SU-DHL-6 (cell line): ENCODE measurements at regions not wholly inside any gene's neighbourhood (a gene's known extent, or its start where the extent isn't known, plus 50 kb on each side); places are given as distances from the start of the nearest gene placed in this dataset.

Experiments used
- H2AFZ ChIP-seq: fragments of 200-600 bp; sonication (generic); 2 replicates; pipeline ENCODE4 v1.6.1; 2014; ENCODE audit warnings: low read depth, mild to moderate bottlenecking, moderate library complexity, mixed read lengths, antibody characterized with exemption, low read length; ENCODE audit not compliant: severe bottlenecking
- H3F3A ChIP-seq: fragments of 200-600 bp; shearing (Covaris generic); 2 replicates; pipeline ENCODE4 v1.6.0; 2016; ENCODE audit warnings: antibody characterized with exemption, mild to moderate bottlenecking; ENCODE audit not compliant: insufficient read depth
- H3K27ac ChIP-seq: fragments of 200-600 bp; sonication (generic); 2 replicates; pipeline ENCODE4 v1.5.1; 2016; ENCODE audit warnings: low read depth, mild to moderate bottlenecking, low read length, moderate library complexity, mixed read lengths
- H3K27me3 ChIP-seq: fragments of 200-600 bp; sonication (generic), shearing (Covaris generic); 2 replicates; pipeline ENCODE4 v1.6.0; 2014; ENCODE audit warnings: mild to moderate bottlenecking, low read length
- H3K36me3 ChIP-seq: fragments of 200-600 bp; sonication (generic); 2 replicates; pipeline ENCODE4 v1.6.1; 2014; ENCODE audit warnings: mild to moderate bottlenecking, low read length, mixed read lengths
- H3K4me2 ChIP-seq: fragments of 300-600, 200-600 bp; shearing (Covaris generic), sonication (generic); 2 replicates; pipeline ENCODE4 v1.6.0; 2014; ENCODE audit warnings: low read length, low read depth, mild to moderate bottlenecking; ENCODE audit not compliant: poor library complexity, severe bottlenecking
- H3K4me3 ChIP-seq: fragments of 200-600 bp; sonication (generic); 2 replicates; pipeline ENCODE4 v1.5.1; 2014; ENCODE audit warnings: antibody characterized with exemption, low read length, mild to moderate bottlenecking, mixed read lengths; ENCODE audit not compliant: insufficient read depth, poor library complexity, severe bottlenecking
- H3K79me2 ChIP-seq: fragments of 200-600 bp; sonication (generic); 2 replicates; pipeline ENCODE4 v1.6.1; 2014; ENCODE audit warnings: mild to moderate bottlenecking, low read length, moderate library complexity; ENCODE audit not compliant: insufficient read depth
- H3K9ac ChIP-seq: fragments of 200-600 bp; sonication (generic); 2 replicates; pipeline ENCODE4 v1.7.0; 2014; ENCODE audit warnings: mild to moderate bottlenecking, low read length
- H3K9me2 ChIP-seq: fragments of 200-600 bp; sonication (generic); replicated peaks from 2 replicates; pipeline ENCODE4 v1.6.1; 2014; ENCODE audit warnings: low read length; ENCODE audit not compliant: insufficient read depth
- H3K9me3 ChIP-seq: fragments of 200-600 bp; sonication (generic); 2 replicates; pipeline ENCODE4 v1.6.1; 2014; ENCODE audit warnings: low read length, mixed read lengths; ENCODE audit not compliant: insufficient read depth
- H4K20me1 ChIP-seq: fragments of 200-600 bp; sonication (generic); 2 replicates; pipeline ENCODE4 v1.6.1; 2014; ENCODE audit warnings: low read depth, mild to moderate bottlenecking, antibody characterized with exemption, low read length, moderate library complexity, mixed read lengths
- EZH2phosphoT487 ChIP-seq: fragments of 200-600 bp; sonication (generic), shearing (Covaris generic); conservative IDR thresholded peaks from 2 replicates; pipeline ENCODE4 v1.6.1; 2018; ENCODE audit warnings: mild to moderate bottlenecking, antibody characterized with exemption, low read length, moderate library complexity, mixed read lengths
- TF ChIP-seq, protein P1 (sequence below): fragments of 200-600 bp; sonication (generic); IDR thresholded peaks from one replicate; pipeline ENCODE4 v1.5.1; 2017; ENCODE audit warnings: antibody characterized with exemption, mild to moderate bottlenecking, low read length, moderate library complexity; ENCODE audit not compliant: insufficient read depth, poor library complexity, severe bottlenecking

DNA sequence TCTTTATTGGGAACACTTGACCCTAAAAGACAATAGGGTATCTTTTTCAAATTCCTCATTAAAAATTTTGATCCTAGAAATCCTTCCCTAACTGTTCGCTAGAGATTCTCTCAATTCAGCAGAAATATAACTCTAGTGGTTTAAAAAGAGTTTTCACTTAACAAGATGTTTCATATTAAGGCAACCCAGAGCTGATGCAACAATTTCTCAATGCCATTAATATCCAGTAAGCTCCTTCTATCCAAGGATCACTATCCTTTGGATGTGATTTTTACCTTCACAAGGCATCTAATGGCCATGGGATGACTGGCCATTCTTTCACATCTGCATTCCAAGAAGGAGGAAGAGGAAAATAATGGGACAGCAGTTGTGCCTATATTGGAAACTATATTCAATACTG is 183.4 kb downstream of the ANKRD50 start:
- H3F3A ChIP-seq = no peaks in the 10 kb centered on the region
- no peaks in the 10 kb centered on the region for H3K79me2 ChIP-seq
- no peaks in the 10 kb centered on the region for H3K9me3 ChIP-seq
- H2AFZ ChIP-seq = no peak overlapping the region
- no peak for TF ChIP-seq EZH2phosphoT487
- TF ChIP-seq, protein P1, sequence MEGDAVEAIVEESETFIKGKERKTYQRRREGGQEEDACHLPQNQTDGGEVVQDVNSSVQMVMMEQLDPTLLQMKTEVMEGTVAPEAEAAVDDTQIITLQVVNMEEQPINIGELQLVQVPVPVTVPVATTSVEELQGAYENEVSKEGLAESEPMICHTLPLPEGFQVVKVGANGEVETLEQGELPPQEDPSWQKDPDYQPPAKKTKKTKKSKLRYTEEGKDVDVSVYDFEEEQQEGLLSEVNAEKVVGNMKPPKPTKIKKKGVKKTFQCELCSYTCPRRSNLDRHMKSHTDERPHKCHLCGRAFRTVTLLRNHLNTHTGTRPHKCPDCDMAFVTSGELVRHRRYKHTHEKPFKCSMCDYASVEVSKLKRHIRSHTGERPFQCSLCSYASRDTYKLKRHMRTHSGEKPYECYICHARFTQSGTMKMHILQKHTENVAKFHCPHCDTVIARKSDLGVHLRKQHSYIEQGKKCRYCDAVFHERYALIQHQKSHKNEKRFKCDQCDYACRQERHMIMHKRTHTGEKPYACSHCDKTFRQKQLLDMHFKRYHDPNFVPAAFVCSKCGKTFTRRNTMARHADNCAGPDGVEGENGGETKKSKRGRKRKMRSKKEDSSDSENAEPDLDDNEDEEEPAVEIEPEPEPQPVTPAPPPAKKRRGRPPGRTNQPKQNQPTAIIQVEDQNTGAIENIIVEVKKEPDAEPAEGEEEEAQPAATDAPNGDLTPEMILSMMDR = no peak
- H3K9ac ChIP-seq = no peak overlapping the region
- H3K9me2 ChIP-seq = no peaks in the 10 kb centered on the region
- H3K27me3 ChIP-seq = no peaks in the 10 kb centered on the region
- no peak overlapping the region for H3K4me2 ChIP-seq
- H3K36me3 ChIP-seq = no peaks in the 10 kb centered on the region
- H3K4me3 ChIP-seq = no peak overlapping the region
- no peaks in the 10 kb centered on the region for H4K20me1 ChIP-seq
- H3K27ac ChIP-seq = no peak overlapping the region

DNA sequence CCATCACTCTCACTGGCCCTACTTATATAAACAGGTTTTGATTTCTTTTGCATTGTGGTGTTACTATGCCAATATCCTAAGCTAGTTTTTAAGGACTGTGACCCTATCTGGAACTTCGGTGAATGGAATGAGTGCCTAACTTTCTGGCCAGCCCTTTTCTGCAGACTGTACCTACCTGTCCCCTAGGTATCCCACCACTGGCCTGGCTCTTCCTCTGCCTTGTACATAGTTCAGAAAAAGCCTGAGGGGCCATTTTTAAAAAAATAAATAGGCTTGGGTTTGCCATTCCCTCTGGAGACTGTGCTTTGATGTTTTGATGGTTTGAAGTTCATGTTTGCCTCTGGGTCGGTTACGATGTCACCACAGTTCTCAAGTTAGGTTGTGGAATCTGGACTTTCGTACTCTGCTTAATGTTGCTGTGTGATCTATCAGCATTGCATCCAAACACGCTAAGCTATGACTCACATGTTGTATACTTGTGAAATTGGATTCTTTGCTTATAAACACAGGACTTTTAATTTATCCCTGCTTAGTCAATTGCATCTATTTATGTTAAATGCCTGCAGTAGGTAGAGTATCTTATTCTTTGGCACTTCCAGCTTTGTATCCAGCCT is 182.0 kb downstream of the ANKRD50 start:
- TF ChIP-seq EZH2phosphoT487 = no peak
- TF ChIP-seq, protein P1 = no peak
- H3K27ac ChIP-seq = no peak overlapping the region
- no peaks in the 10 kb centered on the region for H3K36me3 ChIP-seq

DNA sequence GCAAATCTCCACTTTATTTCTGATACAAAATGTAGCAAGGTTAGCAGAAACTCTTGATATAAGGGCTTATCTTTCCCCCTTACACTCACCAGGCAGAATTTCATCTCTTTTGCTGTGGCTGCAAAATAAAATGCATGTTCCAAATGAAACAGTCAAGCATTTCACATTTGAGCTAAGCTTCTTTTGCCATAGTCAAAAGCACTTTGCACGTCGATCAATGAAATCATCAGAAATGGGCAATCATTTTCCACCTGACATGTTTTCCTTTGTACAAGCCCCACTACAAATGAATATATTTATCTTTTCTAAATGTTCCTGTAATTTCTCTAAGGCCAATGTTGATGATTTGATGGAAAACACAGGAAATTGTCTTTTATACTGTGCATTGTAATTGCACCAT is 178.4 kb downstream of the ANKRD50 start:
- H3K79me2 ChIP-seq = no peaks in the 10 kb centered on the region
- H3F3A ChIP-seq = no peaks in the 10 kb centered on the region
- no peaks in the 10 kb centered on the region for H3K36me3 ChIP-seq
- no peak overlapping the region for H3K27ac ChIP-seq
- H3K9ac ChIP-seq = no peak overlapping the region
- no peak overlapping the region for H3K4me2 ChIP-seq
- no peak overlapping the region for H2AFZ ChIP-seq
- H4K20me1 ChIP-seq = no peaks in the 10 kb centered on the region
- H3K27me3 ChIP-seq = no peaks in the 10 kb centered on the region
- no peaks in the 10 kb centered on the region for H3K9me2 ChIP-seq
- H3K9me3 ChIP-seq = no peaks in the 10 kb centered on the region
- H3K4me3 ChIP-seq = no peak overlapping the region
- TF ChIP-seq EZH2phosphoT487 = no peak
- TF ChIP-seq, protein P1 = no peak

More for the DNA sequence above, 182.0 kb downstream of the ANKRD50 start:
- Histone ChIP-seq H3K79me2 (no peaks in the 10 kb centered on the region), H3K9ac (no peak overlapping the region), H3K4me2 (no peak overlapping the region), H3K4me3 (no peak overlapping the region), H2AFZ (no peak overlapping the region), H4K20me1 (no peaks in the 10 kb centered on the region), H3K27me3 (no peaks in the 10 kb centered on the region), H3K9me3 (no peaks in the 10 kb centered on the region), H3K9me2 (no peaks in the 10 kb centered on the region), H3F3A (no peaks in the 10 kb centered on the region)
